Mesothelial cell of epicardium (in vitro differentiated cells): ENCODE measurements at regions not wholly inside any gene's neighbourhood (a gene's known extent, or its start where the extent isn't known, plus 50 kb on each side); places are given as distances from the start of the nearest gene placed in this dataset.

ENCODE experiments used
- DNase-seq, 2 experiments: peaks; one replicate each; pipeline ENCODE4 v3.0.0; 2021; ENCODE audit warnings: low spot score in 2 of 2; ENCODE audit not compliant: unreplicated experiment in 2 of 2
- H3K27ac Mint-ChIP-seq: 2 replicates; pipeline ENCODE4 v1.8.0; 2021; ENCODE audit warnings: mixed read lengths
- H3K27me3 Mint-ChIP-seq: 2 replicates; pipeline ENCODE4 v1.8.0; 2021; ENCODE audit warnings: low read depth, mixed read lengths
- H3K36me3 Mint-ChIP-seq: 2 replicates; pipeline ENCODE4 v1.8.0; 2021; ENCODE audit warnings: mixed read lengths
- H3K4me1 Mint-ChIP-seq: 2 replicates; pipeline ENCODE4 v1.8.0; 2021; ENCODE audit warnings: mixed read lengths
- H3K4me3 Mint-ChIP-seq: 2 replicates; pipeline ENCODE4 v1.8.0; 2021; ENCODE audit warnings: mild to moderate bottlenecking, moderate library complexity, mixed read lengths
- H3K9me3 Mint-ChIP-seq: 2 replicates; pipeline ENCODE4 v1.8.0; 2021; ENCODE audit warnings: mixed read lengths
- TF ChIP-seq, protein P1 (sequence below): fragments of 200-600 bp; sonication (generic); IDR thresholded peaks from one replicate; pipeline ENCODE4 v1.5.0; 2021; ENCODE audit warnings: antibody characterized with exemption; ENCODE audit not compliant: unreplicated experiment

DNA sequence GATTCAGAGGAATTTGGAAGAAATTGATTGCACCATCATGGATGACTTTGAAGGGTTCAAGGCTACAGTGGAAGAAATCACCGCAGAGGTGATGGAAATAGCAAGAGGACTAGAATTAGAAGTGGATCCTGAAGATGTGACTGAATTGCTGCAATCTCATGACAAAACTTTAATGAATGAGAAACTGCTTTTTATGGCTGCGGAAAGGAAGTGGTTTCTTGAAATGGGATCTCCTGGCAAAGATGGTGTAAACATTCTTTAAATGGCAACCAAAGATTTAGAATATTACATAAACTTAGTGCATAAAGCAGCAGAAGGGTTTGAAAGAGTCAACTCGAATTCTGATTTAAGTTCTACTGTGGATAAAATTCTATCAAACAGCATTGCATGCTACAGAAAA, 698.6 kb downstream of the PLA2G4A start:
- Mint-ChIP-seq H3K4me3 (no peak overlapping the region), H3K36me3 (no peaks in the 10 kb centered on the region), H3K9me3 (peaks cover 6% of the 10 kb centered on the region), H3K27me3 (no peaks in the 10 kb centered on the region), H3K4me1 (peaks cover 18% of the 10 kb centered on the region), H3K27ac (no peak overlapping the region)
- TF ChIP-seq, protein P1, sequence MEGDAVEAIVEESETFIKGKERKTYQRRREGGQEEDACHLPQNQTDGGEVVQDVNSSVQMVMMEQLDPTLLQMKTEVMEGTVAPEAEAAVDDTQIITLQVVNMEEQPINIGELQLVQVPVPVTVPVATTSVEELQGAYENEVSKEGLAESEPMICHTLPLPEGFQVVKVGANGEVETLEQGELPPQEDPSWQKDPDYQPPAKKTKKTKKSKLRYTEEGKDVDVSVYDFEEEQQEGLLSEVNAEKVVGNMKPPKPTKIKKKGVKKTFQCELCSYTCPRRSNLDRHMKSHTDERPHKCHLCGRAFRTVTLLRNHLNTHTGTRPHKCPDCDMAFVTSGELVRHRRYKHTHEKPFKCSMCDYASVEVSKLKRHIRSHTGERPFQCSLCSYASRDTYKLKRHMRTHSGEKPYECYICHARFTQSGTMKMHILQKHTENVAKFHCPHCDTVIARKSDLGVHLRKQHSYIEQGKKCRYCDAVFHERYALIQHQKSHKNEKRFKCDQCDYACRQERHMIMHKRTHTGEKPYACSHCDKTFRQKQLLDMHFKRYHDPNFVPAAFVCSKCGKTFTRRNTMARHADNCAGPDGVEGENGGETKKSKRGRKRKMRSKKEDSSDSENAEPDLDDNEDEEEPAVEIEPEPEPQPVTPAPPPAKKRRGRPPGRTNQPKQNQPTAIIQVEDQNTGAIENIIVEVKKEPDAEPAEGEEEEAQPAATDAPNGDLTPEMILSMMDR = no peak
- no peak for DNase-seq

DNA sequence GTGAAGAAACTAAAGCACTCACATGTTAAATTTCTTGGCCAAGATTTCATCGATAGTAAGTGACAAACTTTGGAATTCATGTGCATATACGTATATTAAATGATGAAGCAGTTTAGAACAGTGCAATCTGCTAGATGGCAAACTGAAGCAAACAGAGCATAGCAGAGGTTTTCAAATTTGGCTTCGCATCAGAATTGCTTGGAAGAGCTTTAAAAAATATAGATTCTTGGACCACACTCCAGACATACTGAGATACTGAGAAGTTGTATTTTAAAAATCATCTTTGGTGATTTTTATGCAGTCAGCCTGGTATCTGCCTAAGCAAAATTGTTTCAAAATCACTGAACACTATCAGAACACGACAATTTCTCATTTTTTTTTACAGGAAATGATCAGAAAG, 709.2 kb downstream of the PLA2G4A start:
- no peaks in the 10 kb centered on the region for H3K27me3 Mint-ChIP-seq
- no peak overlapping the region for H3K4me3 Mint-ChIP-seq
- H3K36me3 Mint-ChIP-seq = peaks cover 3% of the 10 kb centered on the region
- H3K4me1 Mint-ChIP-seq = no peaks in the 10 kb centered on the region
- peaks cover 4% of the 10 kb centered on the region for H3K9me3 Mint-ChIP-seq
- H3K27ac Mint-ChIP-seq = no peak overlapping the region
- no peak for DNase-seq
- TF ChIP-seq, protein P1 = no peak

DNA sequence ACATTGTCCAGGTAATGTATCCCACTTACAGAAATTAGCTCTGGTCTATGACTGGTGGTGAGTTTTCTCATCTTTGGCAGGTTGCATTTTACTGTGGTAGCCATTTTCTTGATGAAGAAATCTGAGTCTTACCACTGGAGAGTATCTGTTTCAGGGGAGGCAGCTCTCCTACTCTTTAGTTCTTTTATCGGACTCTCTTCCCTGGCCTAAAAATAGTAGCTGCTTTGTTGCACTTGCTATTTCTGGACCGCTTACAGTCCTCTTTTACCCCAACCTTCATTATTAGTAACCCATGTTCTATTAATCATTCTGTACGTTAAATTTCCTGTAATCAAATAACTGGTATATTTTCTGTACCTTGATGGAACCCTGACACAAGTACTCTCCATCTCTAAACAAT, 720.8 kb downstream of the PLA2G4A start:
- no peaks in the 10 kb centered on the region for H3K27me3 Mint-ChIP-seq
- DNase-seq = no peak
- TF ChIP-seq, protein P1 = no peak
- H3K4me3 Mint-ChIP-seq = no peak overlapping the region
- no peaks in the 10 kb centered on the region for H3K36me3 Mint-ChIP-seq
- no peak overlapping the region for H3K27ac Mint-ChIP-seq
- no peaks in the 10 kb centered on the region for H3K4me1 Mint-ChIP-seq
- H3K9me3 Mint-ChIP-seq = peaks cover 7% of the 10 kb centered on the region

DNA sequence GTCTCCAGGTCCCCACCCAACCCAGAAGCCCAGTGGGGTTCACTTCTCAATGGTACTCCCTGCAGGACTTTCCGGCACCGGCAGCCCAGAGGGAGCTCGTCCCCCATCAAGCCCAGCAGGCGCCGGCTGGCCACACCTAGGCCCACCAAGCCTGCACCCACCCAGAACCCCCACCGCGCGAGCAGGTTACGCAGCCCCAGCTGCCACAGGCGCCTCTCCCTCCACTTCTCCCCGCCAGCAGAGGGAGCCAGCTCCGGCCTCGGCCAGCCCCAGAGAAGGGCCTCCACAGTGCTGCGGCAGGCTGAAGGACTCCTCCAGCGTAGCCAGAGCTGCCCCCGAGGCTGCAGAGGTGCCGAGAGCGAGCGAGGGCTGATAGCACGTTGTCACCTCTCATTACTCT, 722.3 kb downstream of the PLA2G4A start:
- H3K9me3 Mint-ChIP-seq = peaks cover 16% of the 10 kb centered on the region
- no peaks in the 10 kb centered on the region for H3K27me3 Mint-ChIP-seq
- DNase-seq = no peak
- H3K27ac Mint-ChIP-seq = no peak overlapping the region
- no peak overlapping the region for H3K4me3 Mint-ChIP-seq
- no peaks in the 10 kb centered on the region for H3K36me3 Mint-ChIP-seq
- TF ChIP-seq, protein P1 = no peak
- no peaks in the 10 kb centered on the region for H3K4me1 Mint-ChIP-seq

DNA sequence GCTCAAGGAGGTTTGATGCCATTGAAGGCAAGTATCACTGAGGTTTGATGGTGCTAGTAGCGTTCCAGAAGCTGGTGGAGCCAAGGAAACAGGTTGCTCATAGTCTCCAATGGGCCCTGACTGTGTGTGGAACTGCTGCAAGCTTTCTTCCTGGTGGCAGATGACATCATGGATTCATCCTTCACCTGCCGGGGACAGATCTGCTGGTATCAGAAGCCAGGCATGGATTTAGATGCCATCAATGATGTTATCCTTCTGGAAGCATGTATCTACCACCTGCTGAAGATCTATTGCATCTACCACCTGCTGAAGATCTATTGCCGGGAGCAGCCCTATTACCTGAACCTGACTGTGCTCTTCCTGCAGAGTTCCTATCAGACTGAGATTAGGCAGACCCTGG, 734.4 kb downstream of the PLA2G4A start:
- Mint-ChIP-seq H3K4me3 (no peak overlapping the region), H3K27ac (no peak overlapping the region), H3K27me3 (no peaks in the 10 kb centered on the region), H3K4me1 (no peaks in the 10 kb centered on the region), H3K9me3 (peaks cover 16% of the 10 kb centered on the region), H3K36me3 (no peaks in the 10 kb centered on the region)
- TF ChIP-seq, protein P1 = no peak
- no peak for DNase-seq

DNA sequence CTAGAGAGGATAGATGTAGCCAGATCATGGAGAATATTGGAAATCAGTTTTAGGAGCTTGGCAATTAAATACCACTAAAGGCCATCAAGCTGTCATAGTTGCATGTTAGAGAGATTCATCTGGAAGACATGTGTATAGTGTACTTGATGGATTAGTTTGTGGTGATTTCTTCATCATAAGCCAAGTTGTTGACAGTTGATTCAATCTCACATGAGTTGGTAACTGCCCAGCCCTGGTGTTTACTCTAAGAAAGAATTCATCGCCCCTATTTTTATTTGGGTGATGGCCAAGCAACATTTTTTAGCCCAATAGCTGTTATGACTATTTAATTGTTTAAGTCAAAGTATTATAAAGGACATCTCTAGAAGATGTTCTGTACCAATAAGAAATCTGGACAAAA, 737.6 kb downstream of the PLA2G4A start:
- DNase-seq = no peak
- H3K4me1 Mint-ChIP-seq = no peaks in the 10 kb centered on the region
- H3K27ac Mint-ChIP-seq = no peak overlapping the region
- no peaks in the 10 kb centered on the region for H3K36me3 Mint-ChIP-seq
- TF ChIP-seq, protein P1 = no peak
- H3K4me3 Mint-ChIP-seq = no peak overlapping the region
- H3K27me3 Mint-ChIP-seq = no peaks in the 10 kb centered on the region
- peaks cover 4% of the 10 kb centered on the region for H3K9me3 Mint-ChIP-seq
